Mesothelial cell of epicardium (in vitro differentiated cells): ENCODE measurements at regions not wholly inside any gene's neighbourhood (a gene's known extent, or its start where the extent isn't known, plus 50 kb on each side); places are given as distances from the start of the nearest gene placed in this dataset.
"Not testable (repeated sequence)": the region's sequence is repeated elsewhere in the genome, so short reads cannot be mapped to it uniquely, and the experiment has no call there.

ENCODE experiments used
- DNase-seq, 2 experiments: peaks; one replicate each; pipeline ENCODE4 v3.0.0; 2021; ENCODE audit warnings: low spot score in 2 of 2; ENCODE audit not compliant: unreplicated experiment in 2 of 2
- H3K27ac Mint-ChIP-seq: 2 replicates; pipeline ENCODE4 v1.8.0; 2021; ENCODE audit warnings: mixed read lengths
- H3K27me3 Mint-ChIP-seq: 2 replicates; pipeline ENCODE4 v1.8.0; 2021; ENCODE audit warnings: low read depth, mixed read lengths
- H3K36me3 Mint-ChIP-seq: 2 replicates; pipeline ENCODE4 v1.8.0; 2021; ENCODE audit warnings: mixed read lengths
- H3K4me1 Mint-ChIP-seq: 2 replicates; pipeline ENCODE4 v1.8.0; 2021; ENCODE audit warnings: mixed read lengths
- H3K4me3 Mint-ChIP-seq: 2 replicates; pipeline ENCODE4 v1.8.0; 2021; ENCODE audit warnings: mild to moderate bottlenecking, moderate library complexity, mixed read lengths
- H3K9me3 Mint-ChIP-seq: 2 replicates; pipeline ENCODE4 v1.8.0; 2021; ENCODE audit warnings: mixed read lengths
- TF ChIP-seq, protein P1 (sequence below): fragments of 200-600 bp; sonication (generic); IDR thresholded peaks from one replicate; pipeline ENCODE4 v1.5.0; 2021; ENCODE audit warnings: antibody characterized with exemption; ENCODE audit not compliant: unreplicated experiment

DNA sequence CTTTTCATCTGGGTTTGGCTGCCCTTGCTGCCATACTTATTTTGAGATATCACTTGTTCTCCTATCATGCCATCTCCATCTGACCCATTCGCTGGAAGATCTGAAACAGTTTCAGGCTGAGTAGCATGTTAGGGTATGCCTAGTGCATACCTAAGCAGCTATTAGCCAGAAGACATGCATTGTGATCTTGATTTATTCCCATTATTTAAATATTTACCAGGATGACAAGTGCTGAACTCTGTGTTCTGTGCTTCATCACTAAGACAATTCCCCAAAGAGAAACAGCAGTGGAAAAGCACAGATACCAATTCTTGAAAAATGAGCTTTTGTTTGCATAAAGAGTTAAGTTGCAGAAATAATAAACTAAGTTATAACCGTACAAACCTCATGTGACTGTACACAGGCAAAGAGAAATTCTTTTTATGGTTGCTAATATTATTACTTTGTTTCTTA, 271.0 kb upstream of the ARSJ start:
- no peak for DNase-seq
- Mint-ChIP-seq H3K36me3 (peaks cover 16% of the 10 kb centered on the region), H3K4me1 (peaks cover 13% of the 10 kb centered on the region), H3K27ac (peak overlapping the region; percentile 11), H3K4me3 (no peak overlapping the region), H3K27me3 (no peaks in the 10 kb centered on the region), H3K9me3 (peaks cover 37% of the 10 kb centered on the region)
- TF ChIP-seq, protein P1, sequence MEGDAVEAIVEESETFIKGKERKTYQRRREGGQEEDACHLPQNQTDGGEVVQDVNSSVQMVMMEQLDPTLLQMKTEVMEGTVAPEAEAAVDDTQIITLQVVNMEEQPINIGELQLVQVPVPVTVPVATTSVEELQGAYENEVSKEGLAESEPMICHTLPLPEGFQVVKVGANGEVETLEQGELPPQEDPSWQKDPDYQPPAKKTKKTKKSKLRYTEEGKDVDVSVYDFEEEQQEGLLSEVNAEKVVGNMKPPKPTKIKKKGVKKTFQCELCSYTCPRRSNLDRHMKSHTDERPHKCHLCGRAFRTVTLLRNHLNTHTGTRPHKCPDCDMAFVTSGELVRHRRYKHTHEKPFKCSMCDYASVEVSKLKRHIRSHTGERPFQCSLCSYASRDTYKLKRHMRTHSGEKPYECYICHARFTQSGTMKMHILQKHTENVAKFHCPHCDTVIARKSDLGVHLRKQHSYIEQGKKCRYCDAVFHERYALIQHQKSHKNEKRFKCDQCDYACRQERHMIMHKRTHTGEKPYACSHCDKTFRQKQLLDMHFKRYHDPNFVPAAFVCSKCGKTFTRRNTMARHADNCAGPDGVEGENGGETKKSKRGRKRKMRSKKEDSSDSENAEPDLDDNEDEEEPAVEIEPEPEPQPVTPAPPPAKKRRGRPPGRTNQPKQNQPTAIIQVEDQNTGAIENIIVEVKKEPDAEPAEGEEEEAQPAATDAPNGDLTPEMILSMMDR: no peak

DNA sequence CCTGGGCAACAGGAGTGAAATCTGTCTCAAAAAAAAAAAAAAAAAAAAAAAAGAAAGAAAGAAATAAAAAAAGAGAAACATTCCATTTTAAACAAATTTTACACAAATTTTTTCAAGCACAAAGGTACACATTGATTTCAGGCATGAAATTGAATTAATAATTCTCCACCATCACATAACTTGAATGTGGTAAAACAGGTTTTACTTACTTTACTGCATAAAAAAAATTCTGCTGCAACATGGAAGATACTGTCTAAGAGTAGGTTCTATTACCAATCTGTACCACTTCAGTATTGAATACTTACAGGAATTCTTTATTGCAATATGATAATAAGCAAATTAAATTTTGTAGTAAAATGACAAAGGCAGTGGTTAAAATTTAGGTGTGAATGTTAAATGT, 271.6 kb upstream of the ARSJ start:
- H3K4me1 Mint-ChIP-seq: peaks cover 13% of the 10 kb centered on the region
- H3K27me3 Mint-ChIP-seq: no peaks in the 10 kb centered on the region
- no peak for DNase-seq
- no peak overlapping the region for H3K27ac Mint-ChIP-seq
- H3K4me3 Mint-ChIP-seq: no peak overlapping the region
- peaks cover 16% of the 10 kb centered on the region for H3K36me3 Mint-ChIP-seq
- TF ChIP-seq, protein P1: no peak
- H3K9me3 Mint-ChIP-seq: peaks cover 41% of the 10 kb centered on the region

DNA sequence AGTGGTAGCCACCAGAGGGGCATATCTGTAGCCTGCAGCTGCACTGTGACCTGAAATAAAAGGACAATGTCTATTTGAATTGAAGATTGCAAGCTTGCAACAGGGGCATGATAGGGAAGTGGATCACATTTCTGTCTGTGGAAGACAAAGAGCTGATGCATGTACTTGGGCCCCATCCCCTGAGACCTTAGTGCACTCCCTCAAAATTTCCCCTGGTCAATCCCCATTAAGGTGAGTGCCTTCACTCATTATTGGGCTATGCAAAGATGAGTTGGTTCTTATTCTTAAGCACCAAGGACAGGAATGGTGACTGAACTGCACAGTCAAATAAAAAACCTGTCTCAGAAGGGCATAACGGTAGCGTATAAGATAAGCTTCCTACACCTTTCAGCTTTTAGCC, 273.1 kb upstream of the ARSJ start:
- H3K36me3 Mint-ChIP-seq: peaks cover 16% of the 10 kb centered on the region
- no peak overlapping the region for H3K27ac Mint-ChIP-seq
- no peak for DNase-seq
- H3K27me3 Mint-ChIP-seq: no peaks in the 10 kb centered on the region
- no peak overlapping the region for H3K4me3 Mint-ChIP-seq
- H3K4me1 Mint-ChIP-seq: peaks cover 13% of the 10 kb centered on the region
- H3K9me3 Mint-ChIP-seq: peaks cover 47% of the 10 kb centered on the region
- TF ChIP-seq, protein P1: no peak

DNA sequence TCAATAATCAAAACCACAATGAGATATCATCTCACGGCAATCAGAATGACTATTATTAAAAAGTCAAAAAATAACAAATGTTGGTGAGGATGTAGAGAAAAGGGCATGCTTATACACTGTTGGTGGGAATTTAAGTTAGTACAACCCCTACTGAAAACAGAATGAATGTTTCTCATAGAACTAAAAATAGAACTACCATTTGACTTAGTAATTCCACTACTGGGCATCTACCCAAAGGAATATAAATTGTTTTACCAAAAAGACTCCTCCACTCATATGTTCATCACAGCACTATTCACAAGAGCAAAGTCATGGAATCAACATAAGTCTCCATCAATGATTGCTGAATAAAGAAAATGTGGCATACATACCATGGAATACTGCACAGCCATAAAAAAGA, 278.1 kb upstream of the ARSJ start:
- TF ChIP-seq, protein P1: no peak
- Mint-ChIP-seq H3K9me3 (peaks cover 46% of the 10 kb centered on the region), H3K27me3 (no peaks in the 10 kb centered on the region), H3K36me3 (peaks cover 13% of the 10 kb centered on the region), H3K4me3 (no peak overlapping the region), H3K4me1 (peaks cover 8% of the 10 kb centered on the region), H3K27ac (no peak overlapping the region)
- DNase-seq: no peak

DNA sequence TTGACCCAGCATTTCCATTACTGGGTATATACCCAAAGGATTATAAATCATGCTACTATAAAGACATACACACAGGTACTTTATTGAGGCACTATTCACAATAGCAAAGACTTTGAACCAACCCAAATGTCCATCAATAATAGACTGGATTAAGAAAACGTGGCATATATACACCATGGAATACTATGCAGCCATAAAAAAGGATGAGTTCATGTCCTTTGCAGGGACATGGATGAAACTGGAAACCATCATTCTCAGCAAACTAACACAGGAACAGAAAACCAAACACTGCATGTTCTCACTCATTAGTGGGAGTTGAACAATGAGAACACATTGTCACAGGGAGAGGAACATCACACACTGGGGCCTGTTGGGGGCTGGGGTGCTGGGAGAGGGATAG, 283.0 kb upstream of the ARSJ start:
- H3K4me1 Mint-ChIP-seq: peaks cover 20% of the 10 kb centered on the region
- H3K27me3 Mint-ChIP-seq, H3K27ac Mint-ChIP-seq, H3K4me3 Mint-ChIP-seq, DNase-seq, H3K36me3 Mint-ChIP-seq, H3K9me3 Mint-ChIP-seq: not testable (repeated sequence)

DNA sequence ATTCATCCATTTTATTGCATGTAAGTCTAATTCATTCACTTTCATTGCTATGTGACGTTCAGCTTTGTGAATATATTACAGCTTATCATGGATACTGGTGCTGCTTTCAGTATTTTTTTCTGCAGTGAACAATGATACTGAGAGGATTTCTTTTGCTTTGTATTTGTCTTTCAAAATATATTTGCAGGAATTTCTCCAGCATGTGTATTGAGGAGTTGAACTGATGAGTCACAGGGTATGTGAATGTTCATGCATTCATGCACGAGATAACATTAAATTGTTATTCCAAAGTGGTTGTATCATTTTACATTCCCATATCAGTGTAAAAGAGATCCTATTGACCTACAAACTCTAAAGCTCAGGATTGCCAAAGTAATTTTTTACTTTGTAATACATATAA, 283.8 kb upstream of the ARSJ start:
- no peaks in the 10 kb centered on the region for H3K9me3 Mint-ChIP-seq
- H3K4me3 Mint-ChIP-seq: no peak overlapping the region
- no peaks in the 10 kb centered on the region for H3K27me3 Mint-ChIP-seq
- H3K36me3 Mint-ChIP-seq: no peaks in the 10 kb centered on the region
- DNase-seq: no peak
- peaks cover 20% of the 10 kb centered on the region for H3K4me1 Mint-ChIP-seq
- TF ChIP-seq, protein P1: no peak
- no peak overlapping the region for H3K27ac Mint-ChIP-seq
